Epithelial cell of esophagus (primary cell): ENCODE measurements at regions not wholly inside any gene's neighbourhood (a gene's known extent, or its start where the extent isn't known, plus 50 kb on each side); places are given as distances from the start of the nearest gene placed in this dataset.

Experiments used
- DNase-seq: peaks from one replicate; pipeline ENCODE4 v3.0.0; 2010; ENCODE audit warnings: low read depth
- H3K4me3 ChIP-seq: 2 replicates; pipeline ENCODE4 v1.5.1; 2011; ENCODE audit warnings: mild to moderate bottlenecking, low read length, control low read depth
- TF ChIP-seq, protein P1 (sequence below): IDR thresholded peaks from 2 replicates; pipeline ENCODE4 v1.5.1; 2011; ENCODE audit warnings: low read depth, mild to moderate bottlenecking, low read length, control low read depth, inconsistent platforms; ENCODE audit not compliant: insufficient read depth; ENCODE audit errors: missing control alignments

- TF ChIP-seq, protein P1, sequence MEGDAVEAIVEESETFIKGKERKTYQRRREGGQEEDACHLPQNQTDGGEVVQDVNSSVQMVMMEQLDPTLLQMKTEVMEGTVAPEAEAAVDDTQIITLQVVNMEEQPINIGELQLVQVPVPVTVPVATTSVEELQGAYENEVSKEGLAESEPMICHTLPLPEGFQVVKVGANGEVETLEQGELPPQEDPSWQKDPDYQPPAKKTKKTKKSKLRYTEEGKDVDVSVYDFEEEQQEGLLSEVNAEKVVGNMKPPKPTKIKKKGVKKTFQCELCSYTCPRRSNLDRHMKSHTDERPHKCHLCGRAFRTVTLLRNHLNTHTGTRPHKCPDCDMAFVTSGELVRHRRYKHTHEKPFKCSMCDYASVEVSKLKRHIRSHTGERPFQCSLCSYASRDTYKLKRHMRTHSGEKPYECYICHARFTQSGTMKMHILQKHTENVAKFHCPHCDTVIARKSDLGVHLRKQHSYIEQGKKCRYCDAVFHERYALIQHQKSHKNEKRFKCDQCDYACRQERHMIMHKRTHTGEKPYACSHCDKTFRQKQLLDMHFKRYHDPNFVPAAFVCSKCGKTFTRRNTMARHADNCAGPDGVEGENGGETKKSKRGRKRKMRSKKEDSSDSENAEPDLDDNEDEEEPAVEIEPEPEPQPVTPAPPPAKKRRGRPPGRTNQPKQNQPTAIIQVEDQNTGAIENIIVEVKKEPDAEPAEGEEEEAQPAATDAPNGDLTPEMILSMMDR: no peak
- H3K4me3 ChIP-seq: no peak overlapping the region
- no peak for DNase-seq
These were observed 540.4 kb downstream of the BUD13 start for GRCh38 chr11:116232364-116232828.

GRCh38 chr11:116231543-116231942 is 541.2 kb downstream of the BUD13 start:
- TF ChIP-seq, protein P1: no peak
- H3K4me3 ChIP-seq: no peak overlapping the region
- no peak for DNase-seq

DNA sequence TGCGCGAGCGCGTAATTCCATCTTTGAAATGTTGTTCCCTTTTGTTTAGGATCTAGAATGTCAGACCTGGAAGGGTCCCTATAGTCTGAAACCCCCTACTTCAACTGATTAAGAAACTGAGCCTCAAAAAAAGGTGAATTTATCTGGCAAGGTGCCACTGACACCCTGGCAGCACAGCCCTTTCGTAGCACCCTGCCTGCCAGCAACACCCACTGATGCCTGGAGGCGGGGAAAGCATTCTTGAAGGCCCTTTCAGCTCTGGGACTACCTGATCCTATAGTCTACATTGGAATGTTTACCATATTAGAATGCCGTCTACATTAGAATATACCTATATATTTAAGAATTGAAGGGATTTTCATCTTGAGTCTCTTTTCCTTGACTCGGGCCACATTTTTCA is 542.3 kb downstream of the BUD13 start:
- TF ChIP-seq, protein P1: no peak
- DNase-seq: no peak
- no peak overlapping the region for H3K4me3 ChIP-seq

GRCh38 chr11:116229236-116229970 is 543.4 kb downstream of the BUD13 start:
- no peak for DNase-seq
- TF ChIP-seq, protein P1: no peak
- H3K4me3 ChIP-seq: no peak overlapping the region

DNA sequence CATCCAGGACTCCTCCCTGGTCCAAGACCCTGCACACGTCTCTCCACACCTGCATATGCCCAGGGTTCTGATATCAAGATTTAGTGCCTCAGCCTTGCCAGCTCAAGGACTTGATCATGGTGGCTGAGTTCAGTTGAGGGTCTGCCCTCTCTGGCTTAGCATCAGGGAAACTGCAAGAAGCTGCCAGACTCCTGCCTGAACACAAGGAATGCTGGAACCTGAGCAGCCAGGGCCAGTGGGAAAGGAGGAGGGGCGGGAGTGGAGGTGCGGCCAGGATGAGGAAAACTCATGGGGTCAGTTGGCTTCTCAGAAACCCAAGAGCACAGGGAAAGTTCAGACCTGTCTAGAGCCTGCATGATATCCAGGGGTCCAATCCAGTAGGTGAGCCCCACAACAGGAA is 546.1 kb downstream of the BUD13 start:
- no peak overlapping the region for H3K4me3 ChIP-seq
- DNase-seq: no peak
- TF ChIP-seq, protein P1: no peak

- TF ChIP-seq, protein P1: no peak
- no peak for DNase-seq
- H3K4me3 ChIP-seq: no peak overlapping the region
These were observed 546.8 kb downstream of the BUD13 start for GRCh38 chr11:116225784-116226585.
